Liver (tissue), 3 donors: ENCODE measurements at regions not wholly inside any gene's neighbourhood (a gene's known extent, or its start where the extent isn't known, plus 50 kb on each side); places are given as distances from the start of the nearest gene placed in this dataset.

Source experiments
- CTCF ChIP-seq: fragments of 150-350 bp; IDR thresholded peaks from 2 replicates; pipeline ENCODE4 v1.5.1; 2017; ENCODE audit warnings: improper control_type of control experiment, low read depth, low read length; ENCODE audit not compliant: missing input control
- EGR1 ChIP-seq, 2 donors: IDR thresholded peaks; 2 replicates each; pipeline ENCODE4 v1.6.1; 2016 to 2018; ENCODE audit warnings: antibody characterized with exemption in 2 of 2, low read depth in 2 of 2
- HNF4G ChIP-seq: IDR thresholded peaks from 2 replicates; pipeline ENCODE4 v1.6.1; 2016; ENCODE audit warnings: antibody characterized with exemption
- JUND ChIP-seq, 2 donors: IDR thresholded peaks; 2 replicates each; pipeline ENCODE4 v1.6.1; 2016; ENCODE audit warnings: antibody characterized with exemption in 2 of 2
- RAD21 ChIP-seq, 2 donors: IDR thresholded peaks; 2 replicates each; pipeline ENCODE4 v1.6.1; 2016; ENCODE audit warnings: antibody characterized with exemption in 2 of 2, mild to moderate bottlenecking in 2 of 2
- SP1 ChIP-seq: IDR thresholded peaks from 2 replicates; pipeline ENCODE4 v1.6.1; 2018; ENCODE audit warnings: antibody characterized with exemption, mild to moderate bottlenecking
- YY1 ChIP-seq: IDR thresholded peaks from 2 replicates; pipeline ENCODE4 v1.6.1; 2016; ENCODE audit warnings: antibody characterized with exemption, mild to moderate bottlenecking
- TF ChIP-seq, protein P1 (sequence below): IDR thresholded peaks from 2 replicates; pipeline ENCODE4 v1.6.1; 2016; ENCODE audit warnings: antibody characterized with exemption, mild to moderate bottlenecking
- TF ChIP-seq, protein P2 (sequence below): IDR thresholded peaks from 2 replicates; pipeline ENCODE4 v1.6.1; 2016; ENCODE audit warnings: antibody characterized with exemption
- donor health status: healthy.
- donor health status: healthy.

- no peak for TF ChIP-seq SP1
- no peak for TF ChIP-seq YY1
- no peak for TF ChIP-seq CTCF
- TF ChIP-seq EGR1 (IDR thresholded peaks at IDR 0.05; ENCODE audit: low read depth in 2 of 2) = no peak
- TF ChIP-seq JUND (IDR thresholded peaks at IDR 0.05) = no peak
- TF ChIP-seq RAD21 (IDR thresholded peaks at IDR 0.05) = no peak
- no peak for TF ChIP-seq HNF4G
- TF ChIP-seq, protein P1, sequence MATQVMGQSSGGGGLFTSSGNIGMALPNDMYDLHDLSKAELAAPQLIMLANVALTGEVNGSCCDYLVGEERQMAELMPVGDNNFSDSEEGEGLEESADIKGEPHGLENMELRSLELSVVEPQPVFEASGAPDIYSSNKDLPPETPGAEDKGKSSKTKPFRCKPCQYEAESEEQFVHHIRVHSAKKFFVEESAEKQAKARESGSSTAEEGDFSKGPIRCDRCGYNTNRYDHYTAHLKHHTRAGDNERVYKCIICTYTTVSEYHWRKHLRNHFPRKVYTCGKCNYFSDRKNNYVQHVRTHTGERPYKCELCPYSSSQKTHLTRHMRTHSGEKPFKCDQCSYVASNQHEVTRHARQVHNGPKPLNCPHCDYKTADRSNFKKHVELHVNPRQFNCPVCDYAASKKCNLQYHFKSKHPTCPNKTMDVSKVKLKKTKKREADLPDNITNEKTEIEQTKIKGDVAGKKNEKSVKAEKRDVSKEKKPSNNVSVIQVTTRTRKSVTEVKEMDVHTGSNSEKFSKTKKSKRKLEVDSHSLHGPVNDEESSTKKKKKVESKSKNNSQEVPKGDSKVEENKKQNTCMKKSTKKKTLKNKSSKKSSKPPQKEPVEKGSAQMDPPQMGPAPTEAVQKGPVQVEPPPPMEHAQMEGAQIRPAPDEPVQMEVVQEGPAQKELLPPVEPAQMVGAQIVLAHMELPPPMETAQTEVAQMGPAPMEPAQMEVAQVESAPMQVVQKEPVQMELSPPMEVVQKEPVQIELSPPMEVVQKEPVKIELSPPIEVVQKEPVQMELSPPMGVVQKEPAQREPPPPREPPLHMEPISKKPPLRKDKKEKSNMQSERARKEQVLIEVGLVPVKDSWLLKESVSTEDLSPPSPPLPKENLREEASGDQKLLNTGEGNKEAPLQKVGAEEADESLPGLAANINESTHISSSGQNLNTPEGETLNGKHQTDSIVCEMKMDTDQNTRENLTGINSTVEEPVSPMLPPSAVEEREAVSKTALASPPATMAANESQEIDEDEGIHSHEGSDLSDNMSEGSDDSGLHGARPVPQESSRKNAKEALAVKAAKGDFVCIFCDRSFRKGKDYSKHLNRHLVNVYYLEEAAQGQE = no peak
- TF ChIP-seq, protein P2, sequence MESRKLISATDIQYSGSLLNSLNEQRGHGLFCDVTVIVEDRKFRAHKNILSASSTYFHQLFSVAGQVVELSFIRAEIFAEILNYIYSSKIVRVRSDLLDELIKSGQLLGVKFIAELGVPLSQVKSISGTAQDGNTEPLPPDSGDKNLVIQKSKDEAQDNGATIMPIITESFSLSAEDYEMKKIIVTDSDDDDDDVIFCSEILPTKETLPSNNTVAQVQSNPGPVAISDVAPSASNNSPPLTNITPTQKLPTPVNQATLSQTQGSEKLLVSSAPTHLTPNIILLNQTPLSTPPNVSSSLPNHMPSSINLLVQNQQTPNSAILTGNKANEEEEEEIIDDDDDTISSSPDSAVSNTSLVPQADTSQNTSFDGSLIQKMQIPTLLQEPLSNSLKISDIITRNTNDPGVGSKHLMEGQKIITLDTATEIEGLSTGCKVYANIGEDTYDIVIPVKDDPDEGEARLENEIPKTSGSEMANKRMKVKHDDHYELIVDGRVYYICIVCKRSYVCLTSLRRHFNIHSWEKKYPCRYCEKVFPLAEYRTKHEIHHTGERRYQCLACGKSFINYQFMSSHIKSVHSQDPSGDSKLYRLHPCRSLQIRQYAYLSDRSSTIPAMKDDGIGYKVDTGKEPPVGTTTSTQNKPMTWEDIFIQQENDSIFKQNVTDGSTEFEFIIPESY = no peak
These were observed 61.1 kb upstream of the GATA2 start for GRCh38 chr3:128554100-128554464.
